OCI-LY7 (cell line): ENCODE measurements at regions not wholly inside any gene's neighbourhood (a gene's known extent, or its start where the extent isn't known, plus 50 kb on each side); places are given as distances from the start of the nearest gene placed in this dataset.

Experiments used
- BruUV-seq: library from RNA; stranded (reverse); fragments of 400-500 nt; replicated peaks from 2 replicates; lab custom pipeline; 2021; lab: Mats Ljungman, UMichigan
- CTCF ChIA-PET: fragments of 300-600 bp; sonication (Branson Sonifier 250); formaldehyde crosslinking; loops from one replicate; lab custom pipeline; 2022; ENCODE audit warnings: antibody characterized with exemption; ENCODE audit not compliant: unreplicated experiment; lab: Charles Lee
- POLR2A ChIA-PET: fragments of 300-600 bp; sonication (Branson Sonifier 250); formaldehyde crosslinking; loops from one replicate; lab custom pipeline; 2022; ENCODE audit warnings: antibody characterized with exemption; lab: Charles Lee
- DNase-seq: peaks from one replicate; pipeline ENCODE4 v3.0.0-alpha.2; 2015; ENCODE audit warnings: low spot score
- H2AFZ ChIP-seq: fragments of 200-600 bp; sonication (generic), shearing (Covaris generic); 2 replicates; pipeline ENCODE4 v1.6.1; 2014; ENCODE audit warnings: mild to moderate bottlenecking, antibody characterized with exemption, low read length, moderate library complexity
- H3K27ac ChIP-seq: fragments of 200-600 bp; sonication (generic); 2 replicates; pipeline ENCODE4 v1.5.1; 2014; ENCODE audit warnings: mixed run types, low read depth, mild to moderate bottlenecking, moderate library complexity, low read length, inconsistent platforms; ENCODE audit not compliant: poor library complexity, severe bottlenecking
- H3K36me3 ChIP-seq: fragments of 200-600 bp; sonication (generic); 2 replicates; pipeline ENCODE4 v1.6.1; 2014; ENCODE audit warnings: mild to moderate bottlenecking, antibody characterized with exemption, low read length, moderate library complexity, mixed read lengths; ENCODE audit not compliant: insufficient read depth
- H3K4me1 ChIP-seq: fragments of 200-600 bp; sonication (generic); 2 replicates; pipeline ENCODE4 v1.5.1; 2014; ENCODE audit warnings: mild to moderate bottlenecking, low read length; ENCODE audit not compliant: insufficient read depth, poor library complexity, severe bottlenecking
- H3K4me2 ChIP-seq: fragments of 200-600 bp; sonication (generic); 2 replicates; pipeline ENCODE4 v1.6.1; 2014; ENCODE audit warnings: mild to moderate bottlenecking, low read length
- H3K4me3 ChIP-seq: fragments of 200-600 bp; sonication (generic); 2 replicates; pipeline ENCODE4 v1.5.1; 2014; ENCODE audit warnings: mild to moderate bottlenecking, low read depth, low read length; ENCODE audit not compliant: poor library complexity, severe bottlenecking
- H3K79me2 ChIP-seq: fragments of 200-600 bp; sonication (generic); 2 replicates; pipeline ENCODE4 v1.6.1; 2016; ENCODE audit warnings: low read depth, mild to moderate bottlenecking, low read length, moderate library complexity, mixed read lengths; ENCODE audit not compliant: insufficient read depth
- H3K9me2 ChIP-seq: fragments of 200-600 bp; sonication (generic); 2 replicates; pipeline ENCODE4 v1.6.1; 2016; ENCODE audit warnings: mild to moderate bottlenecking, low read length, mixed read lengths; ENCODE audit not compliant: insufficient read depth
- H3K9me3 ChIP-seq: fragments of 200-600 bp; sonication (generic); 2 replicates; pipeline ENCODE4 v1.6.1; 2014; ENCODE audit warnings: mild to moderate bottlenecking, mixed run types, low read length, mixed read lengths
- H4K20me1 ChIP-seq: fragments of 200-600 bp; sonication (generic); 2 replicates; pipeline ENCODE4 v1.6.1; 2014; ENCODE audit warnings: mild to moderate bottlenecking, antibody characterized with exemption, low read length, moderate library complexity, mixed read lengths; ENCODE audit not compliant: insufficient read depth
- CTCF ChIP-seq: fragments of 200-600 bp; sonication (generic); conservative IDR thresholded peaks from 2 replicates; pipeline ENCODE4 v1.5.1; 2014; ENCODE audit warnings: mild to moderate bottlenecking, antibody characterized with exemption, low read length, moderate library complexity, mixed read lengths
- EZH2phosphoT487 ChIP-seq: fragments of 200-600 bp; sonication (generic); IDR thresholded peaks from 2 replicates; pipeline ENCODE4 v1.6.1; 2018; ENCODE audit warnings: low read depth, borderline replicate concordance, mild to moderate bottlenecking, mixed run types, antibody characterized with exemption, low read length, moderate library complexity, mixed read lengths
- intact Hi-C: fragments of 100-400 bp; cut with micrococcal nuclease; formaldehyde crosslinking; loops from one replicate; pipeline ENCODE4 v1.10.0; 2022; ENCODE audit not compliant: unreplicated experiment

GRCh38 chrX:137646472-137646871 lies 80.5 kb downstream of the ZIC3 start:
- H3K4me3 ChIP-seq, result no peak overlapping the region
- TF ChIP-seq EZH2phosphoT487 (no peak), CTCF (no peak)
- no peaks in the 10 kb centered on the region for H3K4me1 ChIP-seq
- H3K9me3 ChIP-seq, result no peaks in the 10 kb centered on the region
- no peaks in the 10 kb centered on the region for H3K36me3 ChIP-seq
- ChIA-PET CTCF (no interaction called here), POLR2A (no interaction called here)
- H2AFZ ChIP-seq, result no peak overlapping the region
- no peaks in the 10 kb centered on the region for H3K9me2 ChIP-seq
- H3K4me2 ChIP-seq, result no peak overlapping the region
- no peaks in the 10 kb centered on the region for H3K79me2 ChIP-seq
- BruUV-seq, result no TSS peak
- H3K27ac ChIP-seq, result no peak overlapping the region
- intact Hi-C loops, result no loop called here
- no peaks in the 10 kb centered on the region for H4K20me1 ChIP-seq
- DNase-seq, result no peak

GRCh38 chrX:137651647-137652046 lies 85.7 kb downstream of the ZIC3 start:
- TF ChIP-seq EZH2phosphoT487 (no peak), CTCF (no peak)
- H2AFZ ChIP-seq, result no peak overlapping the region
- no TSS peak for BruUV-seq
- DNase-seq, result no peak
- no peaks in the 10 kb centered on the region for H3K79me2 ChIP-seq
- no peak overlapping the region for H3K4me3 ChIP-seq
- CTCF ChIA-PET, result no interaction called here
- no peaks in the 10 kb centered on the region for H3K36me3 ChIP-seq
- H3K9me3 ChIP-seq, result no peaks in the 10 kb centered on the region
- intact Hi-C loops, result no loop called here
- POLR2A ChIA-PET, result no interaction called here
- no peaks in the 10 kb centered on the region for H4K20me1 ChIP-seq
- H3K4me2 ChIP-seq, result no peak overlapping the region
- H3K9me2 ChIP-seq, result no peaks in the 10 kb centered on the region
- H3K4me1 ChIP-seq, result no peaks in the 10 kb centered on the region
- H3K27ac ChIP-seq, result no peak overlapping the region

- Histone ChIP-seq H3K9me3 (no peaks in the 10 kb centered on the region), H3K36me3 (no peaks in the 10 kb centered on the region), H3K4me1 (no peaks in the 10 kb centered on the region), H2AFZ (no peak overlapping the region), H3K4me3 (no peak overlapping the region), H3K79me2 (no peaks in the 10 kb centered on the region), H4K20me1 (no peaks in the 10 kb centered on the region), H3K9me2 (no peaks in the 10 kb centered on the region), H3K4me2 (no peak overlapping the region), H3K27ac (no peak overlapping the region)
- POLR2A ChIA-PET, result no interaction called here
- intact Hi-C loops, result no loop called here
- CTCF ChIA-PET, result no interaction called here
- TF ChIP-seq CTCF, result no peak
- no peak for TF ChIP-seq EZH2phosphoT487
- no TSS peak for BruUV-seq
- DNase-seq, result no peak
Observed at GRCh38 chrX:137652086-137652485, 86.2 kb downstream of the ZIC3 start.
